Activated CD4-positive, alpha-beta T cell treated with anti-CD3 and anti-CD28 coated beads for 4 hours (primary cell): ENCODE measurements at regions not wholly inside any gene's neighbourhood (a gene's known extent, or its start where the extent isn't known, plus 50 kb on each side); places are given as distances from the start of the nearest gene placed in this dataset.
"Not testable (repeated sequence)": the region's sequence is repeated elsewhere in the genome, so short reads cannot be mapped to it uniquely, and the experiment has no call there.

ENCODE experiments used
- DNase-seq, 2 donors: peaks; one replicate each; pipeline ENCODE4 v3.0.0-alpha.2; 2020

DNA sequence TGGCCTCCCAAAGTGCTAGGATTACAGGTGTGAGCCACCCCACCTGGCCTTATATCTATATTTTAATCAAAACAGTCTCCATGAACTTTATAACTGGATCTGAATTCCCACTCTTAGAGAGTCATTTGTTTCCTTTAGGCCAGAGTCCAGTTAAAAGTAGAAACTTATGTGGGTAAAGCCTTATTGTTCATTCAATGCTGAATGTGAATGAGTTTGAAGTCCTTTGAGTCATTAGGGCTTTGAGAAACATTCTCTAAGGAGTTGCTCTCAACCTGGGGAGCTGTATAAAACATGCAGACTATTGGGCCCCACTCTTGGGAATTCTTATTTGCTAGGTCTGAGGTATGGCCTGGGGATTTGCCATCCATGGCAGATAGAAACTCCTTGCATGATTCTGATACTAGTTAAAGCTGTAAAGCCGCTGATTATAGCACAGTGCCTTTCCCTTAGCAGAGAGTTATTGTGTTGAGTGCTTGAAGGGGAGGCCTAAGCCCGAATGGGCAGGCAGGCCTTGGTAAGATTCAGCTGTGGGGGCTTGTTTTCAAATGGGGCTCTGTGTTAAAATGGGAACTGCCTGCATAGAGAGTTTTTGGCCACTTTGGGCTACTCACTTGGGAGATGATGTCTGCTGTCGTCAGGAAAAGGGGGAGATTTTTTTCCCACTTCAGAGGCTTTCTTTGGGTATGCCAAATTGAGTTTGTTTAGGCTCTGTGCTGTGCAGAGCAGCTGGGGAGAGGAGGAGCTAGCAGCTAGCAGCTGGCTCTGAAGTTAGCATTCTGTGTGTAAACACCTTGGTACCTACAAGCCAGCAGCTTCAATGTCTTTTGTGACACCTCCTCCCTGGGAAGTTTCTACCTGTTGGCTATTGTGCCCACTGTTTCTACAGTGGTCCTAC is 117.5 kb downstream of the DACT1 start:
- DNase-seq, result no peak

DNA sequence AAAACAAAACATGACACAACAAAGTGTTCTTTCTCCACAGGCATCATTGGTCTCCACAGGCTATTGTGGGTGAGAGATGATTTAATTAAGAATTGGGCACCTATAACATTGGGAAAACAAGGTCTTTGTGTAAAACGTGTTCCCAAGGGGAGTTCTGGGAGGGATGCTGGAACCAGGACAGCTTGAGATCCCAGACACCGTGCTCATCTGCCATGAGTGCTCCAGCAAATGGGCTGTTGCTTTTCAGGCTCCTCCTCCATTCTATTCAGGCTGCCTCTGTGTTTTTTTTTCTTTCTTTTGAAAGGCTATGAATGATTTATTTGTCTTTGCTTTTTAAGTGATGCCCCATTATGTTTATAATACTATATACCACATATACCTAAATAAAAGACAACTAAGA is 122.4 kb downstream of the DACT1 start:
- DNase-seq, result no peak

DNA sequence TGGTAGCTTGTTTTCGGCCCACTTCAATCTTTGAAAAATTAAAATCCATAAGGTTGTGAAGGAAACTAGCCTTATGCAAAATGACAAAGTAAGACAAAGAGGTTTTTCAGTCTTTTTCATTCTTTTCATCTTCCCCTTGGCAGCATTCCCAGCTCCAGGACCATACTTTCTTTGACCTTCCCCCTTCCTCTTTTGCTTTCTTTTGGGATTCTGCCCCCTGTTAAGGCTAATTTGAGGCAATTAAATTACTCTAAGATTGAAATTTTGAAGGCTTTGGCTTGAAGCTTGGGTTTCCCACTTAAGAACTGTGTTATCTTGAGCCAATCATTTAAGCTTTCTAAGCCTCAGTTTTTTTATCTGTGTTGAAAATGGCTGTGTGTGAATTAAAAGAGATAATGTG is 124.9 kb downstream of the DACT1 start:
- DNase-seq, result no peak

- DNase-seq, result no peak
Measured at GRCh38 chr14:58763210-58763609, 125.4 kb downstream of the DACT1 start.

- DNase-seq, result no peak
Measured at GRCh38 chr14:58765418-58765831, 127.7 kb downstream of the DACT1 start.

DNA sequence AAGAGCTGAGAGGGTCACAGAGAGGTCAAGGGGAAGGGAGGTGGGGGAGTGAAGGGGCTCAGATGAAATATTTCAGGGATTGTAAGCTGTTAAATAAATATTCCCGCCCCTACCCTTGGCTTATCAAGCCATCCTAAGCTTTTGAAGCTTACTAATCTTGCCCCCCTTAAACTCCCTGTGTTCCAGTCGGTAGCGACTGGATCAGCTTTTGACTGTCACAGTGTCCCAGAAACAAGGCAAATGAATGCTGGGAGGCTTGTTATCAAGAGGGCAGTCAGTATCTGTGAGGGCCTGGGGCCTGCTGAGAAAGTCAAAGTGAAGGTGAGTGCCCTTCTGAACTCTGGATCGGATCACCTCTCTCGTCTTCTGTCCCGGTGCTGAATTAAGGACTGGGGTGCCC is 128.1 kb downstream of the DACT1 start:
- no peak for DNase-seq

DNA sequence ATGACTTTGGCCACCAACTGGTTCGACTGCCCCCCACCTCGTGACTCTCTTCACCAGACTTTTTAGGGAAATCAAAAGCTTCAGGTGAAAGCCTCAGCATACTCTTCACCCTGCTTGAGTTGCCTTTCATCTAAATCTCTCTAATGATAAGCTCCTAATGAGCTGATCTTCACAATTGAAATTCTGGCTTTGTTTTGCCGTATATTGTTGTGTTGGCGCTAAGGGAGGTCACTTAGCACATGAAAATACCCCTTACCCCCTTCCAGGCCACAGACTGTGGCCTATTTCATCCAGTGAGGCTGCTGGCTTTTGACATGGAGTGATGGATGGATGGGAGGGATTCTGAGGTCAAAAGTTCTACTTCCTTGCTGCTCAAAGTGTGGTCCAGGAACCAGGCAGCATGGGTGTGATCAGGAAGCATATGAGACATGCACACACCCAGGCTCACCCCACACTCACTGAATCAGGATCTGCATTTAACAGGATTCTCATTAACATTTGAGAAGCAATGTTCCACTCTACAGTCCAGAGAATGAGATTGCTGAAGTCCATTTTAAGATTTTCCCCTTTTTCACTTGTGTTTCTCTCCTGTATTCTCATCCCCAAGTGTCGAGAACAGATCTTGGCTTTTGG is 131.4 kb downstream of the DACT1 start:
- no peak for DNase-seq

DNA sequence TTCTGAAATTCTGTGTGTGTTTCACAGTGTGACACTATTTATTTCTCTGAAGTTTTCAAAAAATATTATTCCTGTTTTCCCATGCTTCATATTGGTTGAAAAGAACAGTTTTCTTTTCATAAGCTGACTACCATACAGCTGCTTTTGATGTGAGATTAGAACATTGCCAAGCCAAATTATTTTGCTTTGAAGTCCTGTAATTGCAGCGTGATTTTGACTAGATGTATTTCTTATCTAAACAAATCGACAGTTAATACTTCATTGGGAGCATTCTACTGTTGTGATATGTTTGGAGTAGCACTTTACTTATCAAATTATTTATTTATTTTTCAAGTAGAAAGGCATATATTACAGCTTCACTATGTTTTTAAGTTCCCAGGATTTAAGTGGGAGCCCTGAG is 132.0 kb downstream of the DACT1 start:
- no peak for DNase-seq

GRCh38 chr14:58770491-58770982 is 132.8 kb downstream of the DACT1 start:
- DNase-seq, result no peak

GRCh38 chr14:58771016-58771415 is 133.3 kb downstream of the DACT1 start:
- DNase-seq, result no peak

DNA sequence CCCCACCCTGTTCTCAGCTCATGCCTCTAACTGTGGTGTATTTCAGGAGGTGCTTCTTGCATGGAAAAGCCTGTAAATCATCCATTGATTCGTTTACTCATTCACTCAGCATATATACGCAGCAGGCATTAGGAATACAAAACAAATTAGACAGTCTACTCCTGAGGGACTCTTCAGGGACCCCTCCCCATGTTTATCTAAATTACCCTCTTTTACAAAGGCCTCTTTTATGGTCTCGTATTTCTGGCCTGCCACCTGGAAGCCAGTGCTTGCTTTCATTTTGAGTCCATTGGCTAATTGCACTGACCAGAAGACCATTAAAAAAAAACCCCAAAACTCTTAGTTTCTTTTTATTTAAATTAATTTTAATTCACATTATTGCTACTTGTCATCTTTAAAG is 134.4 kb downstream of the DACT1 start:
- no peak for DNase-seq

- no peak for DNase-seq
Measured at GRCh38 chr14:58772794-58773620, 135.2 kb downstream of the DACT1 start.

GRCh38 chr14:58774531-58774930 is 136.8 kb downstream of the DACT1 start:
- DNase-seq, result no peak

- not testable (repeated sequence) for DNase-seq
Measured at GRCh38 chr14:58775130-58775529, 137.4 kb downstream of the DACT1 start.

DNA sequence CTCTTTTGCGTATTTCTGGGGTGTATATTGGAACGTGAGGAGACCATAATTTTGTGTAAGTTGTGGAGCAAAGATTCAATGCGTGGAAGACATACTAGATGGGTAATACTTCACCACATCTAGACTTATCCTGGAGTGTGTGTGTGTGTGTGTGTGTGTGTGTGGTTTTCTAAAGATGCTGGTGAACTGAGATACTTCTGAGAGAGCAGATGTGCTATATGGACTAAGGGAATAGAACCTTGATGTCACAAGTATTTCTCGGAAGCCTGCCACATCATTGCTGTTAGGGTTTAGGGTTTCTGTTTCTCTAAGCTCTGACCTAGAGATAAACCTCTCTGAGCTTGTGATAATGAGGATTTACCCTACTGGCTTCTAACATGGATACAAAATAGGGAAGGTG is 138.8 kb downstream of the DACT1 start:
- DNase-seq, result no peak

- DNase-seq, result no peak
Measured at GRCh38 chr14:58777541-58777979, 139.8 kb downstream of the DACT1 start.

DNA sequence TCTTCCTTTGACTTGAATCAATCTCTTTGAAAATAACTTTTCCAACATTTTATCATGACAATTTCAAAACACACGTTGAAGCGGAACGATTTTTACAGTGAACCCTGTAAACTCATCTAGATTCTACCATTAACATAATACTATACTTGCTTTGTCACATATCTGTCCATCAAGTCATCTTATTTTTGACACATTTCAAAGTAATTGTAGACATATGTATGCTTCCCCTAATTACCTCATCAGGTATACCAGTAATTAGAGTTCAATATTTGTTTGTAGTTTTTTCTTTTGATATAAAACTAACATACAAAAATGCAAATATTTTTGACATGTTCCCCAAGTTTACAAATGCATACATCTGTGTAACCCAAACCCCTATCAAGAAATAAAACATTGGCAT is 140.4 kb downstream of the DACT1 start:
- DNase-seq, result no peak

GRCh38 chr14:58779376-58779775 is 141.6 kb downstream of the DACT1 start:
- no peak for DNase-seq

DNA sequence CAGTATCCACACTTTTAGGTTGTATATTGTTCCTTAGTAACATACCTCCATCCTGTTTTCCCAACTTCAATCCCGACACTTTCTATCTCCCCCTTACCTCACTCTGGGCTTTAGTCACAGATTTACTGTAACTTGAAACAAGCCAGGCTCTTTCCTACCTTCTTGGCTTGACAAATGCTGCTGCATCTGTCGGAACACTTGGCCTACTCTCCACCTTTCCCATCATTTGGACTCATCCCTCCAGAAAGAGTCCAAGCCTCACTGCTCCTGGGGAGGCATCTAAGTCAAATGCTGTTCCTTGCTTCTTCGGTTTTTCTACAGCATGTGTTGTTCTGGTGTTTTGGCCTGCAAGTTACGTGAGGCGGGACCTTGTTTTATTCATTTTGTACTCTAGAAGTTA is 142.4 kb downstream of the DACT1 start:
- no peak for DNase-seq

DNA sequence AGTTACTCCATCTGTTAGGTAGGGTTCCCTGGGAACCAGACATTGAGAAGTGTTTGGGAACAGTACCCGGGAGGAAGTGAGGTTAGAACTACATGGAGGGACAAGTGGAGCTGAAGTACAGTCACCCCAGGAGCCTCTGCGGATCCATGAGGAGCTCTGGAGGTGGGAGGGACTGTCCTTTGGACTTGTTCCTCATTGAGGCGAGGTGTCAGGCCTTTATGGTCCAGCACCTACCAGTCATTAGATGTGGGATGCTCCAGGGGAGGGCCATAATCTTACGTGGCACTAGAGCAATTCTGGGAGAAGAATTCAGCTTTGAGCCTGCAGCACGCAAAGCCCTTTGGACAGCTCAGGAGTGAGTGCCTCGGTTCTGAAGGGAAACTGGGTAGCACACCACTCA is 142.8 kb downstream of the DACT1 start:
- no peak for DNase-seq

DNA sequence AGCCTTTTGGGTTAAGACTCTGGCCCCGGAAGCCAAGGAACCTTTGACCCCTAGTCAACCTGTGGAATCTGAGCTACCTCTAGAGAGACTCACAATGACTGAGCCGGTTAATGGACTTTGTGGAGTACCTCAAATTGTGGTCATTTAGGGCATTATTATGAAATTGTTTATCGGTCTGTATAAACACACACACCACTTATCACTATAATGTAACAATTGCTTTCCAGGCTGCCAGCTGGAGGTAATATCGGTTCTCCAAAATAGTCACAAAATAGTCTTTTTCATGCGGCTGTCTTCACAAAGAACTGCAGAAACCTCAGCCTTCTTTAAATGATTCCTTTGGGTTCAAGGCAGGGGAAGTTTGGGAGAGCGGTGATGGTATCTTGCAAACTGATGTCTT is 144.2 kb downstream of the DACT1 start:
- DNase-seq, result no peak

GRCh38 chr14:58783792-58784511 is 146.2 kb downstream of the DACT1 start:
- DNase-seq, result no peak

- DNase-seq, result no peak
Measured at GRCh38 chr14:58784931-58785330, 147.2 kb downstream of the DACT1 start.
